K562 (cell line): ENCODE measurements at regions not wholly inside any gene's neighbourhood (a gene's known extent, or its start where the extent isn't known, plus 50 kb on each side); places are given as distances from the start of the nearest gene placed in this dataset.

Experiments
- ELF1 ChIP-seq: fragments of 200-800 bp; sonication (Bioruptor generic); IDR thresholded peaks from 2 replicates; pipeline ENCODE4 v1.6.1; 2016; ENCODE audit warnings: missing genetic modification characterization, missing compliant biosample characterization
- EZH2 ChIP-seq: IDR thresholded peaks from 2 replicates; pipeline ENCODE4 v1.6.1; 2012; ENCODE audit warnings: low read depth, mild to moderate bottlenecking, inconsistent platforms, low read length, borderline replicate concordance
- KDM4B ChIP-seq, 2 experiments: fragments of 450-650 bp in 1 of 2; sonication (generic) in 1 of 2; IDR thresholded peaks; 2 replicates each; pipeline ENCODE4 v1.6.1; 2016 to 2017; ENCODE audit warnings: borderline replicate concordance in 2 of 2, antibody characterized with exemption in 1 of 2, low read depth in 1 of 2, mild to moderate bottlenecking in 1 of 2
- POLR2A ChIP-seq: fragments of 450-650 bp; conservative IDR thresholded peaks from 2 replicates; pipeline ENCODE4 v1.6.1; 2016
- POLR2AphosphoS5 ChIP-seq: IDR thresholded peaks from 2 replicates; pipeline ENCODE4 v1.6.1; 2011; ENCODE audit warnings: mild to moderate bottlenecking, low read depth, low read length, moderate library complexity; ENCODE audit not compliant: control insufficient read depth, insufficient read depth
- RAD51 ChIP-seq: fragments of 450-650 bp; IDR thresholded peaks from 2 replicates; pipeline ENCODE4 v1.7.1; 2016; ENCODE audit warnings: low read depth, mild to moderate bottlenecking, borderline replicate concordance
- RNF2 ChIP-seq: sonication (generic); IDR thresholded peaks from 2 replicates; pipeline ENCODE4 v1.6.1; 2016
- SP1 ChIP-seq: sonication (generic); formaldehyde crosslinking; IDR thresholded peaks from 2 replicates; pipeline ENCODE4 v1.8.1; 2022; ENCODE audit warnings: mild to moderate bottlenecking, missing genetic modification reagents
- ZFP91 ChIP-seq: sonication (generic); formaldehyde crosslinking; IDR thresholded peaks from 2 replicates; pipeline ENCODE4 v1.8.0; 2022; ENCODE audit warnings: mild to moderate bottlenecking, missing genetic modification reagents
- TF ChIP-seq, protein P1 (sequence below): sonication (generic); formaldehyde crosslinking; IDR thresholded peaks from 2 replicates; pipeline ENCODE4 v1.8.0; 2022; ENCODE audit warnings: mild to moderate bottlenecking, missing genetic modification reagents

DNA sequence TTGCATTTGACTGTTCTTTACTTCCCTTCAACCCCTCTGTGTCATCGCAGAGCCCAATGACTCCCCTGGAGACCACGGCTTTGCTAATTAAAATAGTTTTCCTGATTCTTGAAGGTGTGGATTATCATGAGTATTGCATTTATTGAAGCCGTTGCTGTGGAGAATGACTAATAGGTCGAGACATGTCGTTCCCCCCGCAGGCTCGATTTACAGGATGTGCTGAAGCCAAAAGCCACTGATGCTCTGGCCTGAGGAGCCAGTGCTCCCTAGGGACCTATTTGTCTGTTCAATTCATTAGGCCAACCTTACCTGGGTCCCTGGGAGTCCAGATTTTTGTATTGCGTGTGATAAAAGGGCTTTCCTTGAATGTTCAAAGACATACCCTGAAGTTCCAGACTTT, 102.3 kb downstream of the NPTX2 start:
- TF ChIP-seq SP1 (CRISPR knock-in tag) (no peak), POLR2AphosphoS5 (no peak), ELF1 (tag) (no peak), RAD51 (no peak), ZFP91 (CRISPR knock-in tag) (no peak), POLR2A (no peak), RNF2 (no peak), EZH2 (no peak), KDM4B (IDR thresholded peaks at IDR 0.05; ENCODE audit: borderline replicate concordance in 2 of 2, low read depth in 1 of 2) (no peak)
- TF ChIP-seq, protein P1, sequence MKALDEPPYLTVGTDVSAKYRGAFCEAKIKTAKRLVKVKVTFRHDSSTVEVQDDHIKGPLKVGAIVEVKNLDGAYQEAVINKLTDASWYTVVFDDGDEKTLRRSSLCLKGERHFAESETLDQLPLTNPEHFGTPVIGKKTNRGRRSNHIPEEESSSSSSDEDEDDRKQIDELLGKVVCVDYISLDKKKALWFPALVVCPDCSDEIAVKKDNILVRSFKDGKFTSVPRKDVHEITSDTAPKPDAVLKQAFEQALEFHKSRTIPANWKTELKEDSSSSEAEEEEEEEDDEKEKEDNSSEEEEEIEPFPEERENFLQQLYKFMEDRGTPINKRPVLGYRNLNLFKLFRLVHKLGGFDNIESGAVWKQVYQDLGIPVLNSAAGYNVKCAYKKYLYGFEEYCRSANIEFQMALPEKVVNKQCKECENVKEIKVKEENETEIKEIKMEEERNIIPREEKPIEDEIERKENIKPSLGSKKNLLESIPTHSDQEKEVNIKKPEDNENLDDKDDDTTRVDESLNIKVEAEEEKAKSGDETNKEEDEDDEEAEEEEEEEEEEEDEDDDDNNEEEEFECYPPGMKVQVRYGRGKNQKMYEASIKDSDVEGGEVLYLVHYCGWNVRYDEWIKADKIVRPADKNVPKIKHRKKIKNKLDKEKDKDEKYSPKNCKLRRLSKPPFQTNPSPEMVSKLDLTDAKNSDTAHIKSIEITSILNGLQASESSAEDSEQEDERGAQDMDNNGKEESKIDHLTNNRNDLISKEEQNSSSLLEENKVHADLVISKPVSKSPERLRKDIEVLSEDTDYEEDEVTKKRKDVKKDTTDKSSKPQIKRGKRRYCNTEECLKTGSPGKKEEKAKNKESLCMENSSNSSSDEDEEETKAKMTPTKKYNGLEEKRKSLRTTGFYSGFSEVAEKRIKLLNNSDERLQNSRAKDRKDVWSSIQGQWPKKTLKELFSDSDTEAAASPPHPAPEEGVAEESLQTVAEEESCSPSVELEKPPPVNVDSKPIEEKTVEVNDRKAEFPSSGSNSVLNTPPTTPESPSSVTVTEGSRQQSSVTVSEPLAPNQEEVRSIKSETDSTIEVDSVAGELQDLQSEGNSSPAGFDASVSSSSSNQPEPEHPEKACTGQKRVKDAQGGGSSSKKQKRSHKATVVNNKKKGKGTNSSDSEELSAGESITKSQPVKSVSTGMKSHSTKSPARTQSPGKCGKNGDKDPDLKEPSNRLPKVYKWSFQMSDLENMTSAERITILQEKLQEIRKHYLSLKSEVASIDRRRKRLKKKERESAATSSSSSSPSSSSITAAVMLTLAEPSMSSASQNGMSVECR (CRISPR knock-in tag), result no peak
